ENCODE measurements at regions not wholly inside any gene's neighbourhood (a gene's known extent, or its start where the extent isn't known, plus 50 kb on each side); places are given as distances from the start of the nearest gene placed in this dataset.
"Not testable (repeated sequence)": the region's sequence is repeated elsewhere in the genome, so short reads cannot be mapped to it uniquely, and the experiment has no call there.

- not testable (repeated sequence) for H3K4me3 ChIP-seq (ENCODE audit: low read length in 2 of 2); H3K36me3 ChIP-seq (ENCODE audit: control insufficient read depth in 2 of 2, insufficient read depth in 2 of 2, low read length in 1 of 2); H3K27me3 ChIP-seq (ENCODE audit: control insufficient read depth in 2 of 2, insufficient read depth in 1 of 2, low read length in 1 of 2); DNase-seq (ENCODE audit: low read depth in 6 of 9, low spot score in 9 of 9); H3K27ac ChIP-seq (ENCODE audit: low read depth in 1 of 2, low read length in 1 of 2); H3K9me3 ChIP-seq (ENCODE audit: control insufficient read depth in 2 of 2, insufficient read depth in 1 of 2, low read length in 1 of 2); H3K4me1 ChIP-seq (ENCODE audit: control insufficient read depth in 2 of 2, insufficient read depth in 2 of 2, low read length in 2 of 2)
- 66% methylated on average over 4 of the region's 4 CpGs for WGBS
Measured at GRCh38 chr10:21106931-21107330, 209.8 kb upstream of the NEBL start.

- H3K9me3 ChIP-seq (ENCODE audit: control insufficient read depth in 2 of 2, insufficient read depth in 1 of 2, low read length in 1 of 2), result not testable (repeated sequence)
- WGBS, result 66% methylated on average over 3 of the region's 3 CpGs
Measured at GRCh38 chr10:21105331-21105730, 208.2 kb upstream of the NEBL start.

GRCh38 chr10:21100871-21101514 is 203.9 kb upstream of the NEBL start:
- Histone ChIP-seq H3K9me3 (ENCODE audit: control insufficient read depth in 2 of 2, insufficient read depth in 1 of 2, low read length in 1 of 2) (no peaks in the 10 kb centered on the region), H3K4me3 (ENCODE audit: low read length in 2 of 2) (no peak overlapping the region), H3K36me3 (ENCODE audit: control insufficient read depth in 2 of 2, insufficient read depth in 2 of 2, low read length in 1 of 2) (no peaks in the 10 kb centered on the region), H3K4me1 (ENCODE audit: control insufficient read depth in 2 of 2, insufficient read depth in 2 of 2, low read length in 2 of 2) (no peaks in the 10 kb centered on the region), H3K27me3 (ENCODE audit: control insufficient read depth in 2 of 2, insufficient read depth in 1 of 2, low read length in 1 of 2) (no peaks in the 10 kb centered on the region), H3K27ac (ENCODE audit: low read depth in 1 of 2, low read length in 1 of 2) (no peak overlapping the region)
- 72% methylated on average over 7 of the region's 7 CpGs for WGBS
- DNase-seq (ENCODE audit: low read depth in 6 of 9, low spot score in 9 of 9), result no peak

More at GRCh38 chr10:21105331-21105730, 208.2 kb upstream of the NEBL start:
- not testable (repeated sequence) for H3K36me3 ChIP-seq (ENCODE audit: control insufficient read depth in 2 of 2, insufficient read depth in 2 of 2, low read length in 1 of 2); H3K4me1 ChIP-seq (ENCODE audit: control insufficient read depth in 2 of 2, insufficient read depth in 2 of 2, low read length in 2 of 2); DNase-seq (ENCODE audit: low read depth in 6 of 9, low spot score in 9 of 9); H3K4me3 ChIP-seq (ENCODE audit: low read length in 2 of 2); H3K27ac ChIP-seq (ENCODE audit: low read depth in 1 of 2, low read length in 1 of 2); H3K27me3 ChIP-seq (ENCODE audit: control insufficient read depth in 2 of 2, insufficient read depth in 1 of 2, low read length in 1 of 2)

- 96% methylated on average over 12 of the region's 12 CpGs for WGBS
- no peak overlapping the region for H3K27ac ChIP-seq (ENCODE audit: low read depth in 1 of 2, low read length in 1 of 2)
- no peak for DNase-seq (ENCODE audit: low read depth in 6 of 9, low spot score in 9 of 9)
- no peaks in the 10 kb centered on the region for H3K4me1 ChIP-seq (ENCODE audit: control insufficient read depth in 2 of 2, insufficient read depth in 2 of 2, low read length in 2 of 2)
- no peaks in the 10 kb centered on the region for H3K27me3 ChIP-seq (ENCODE audit: control insufficient read depth in 2 of 2, insufficient read depth in 1 of 2, low read length in 1 of 2)
- H3K4me3 ChIP-seq (ENCODE audit: low read length in 2 of 2), result no peak overlapping the region
- H3K36me3 ChIP-seq (ENCODE audit: control insufficient read depth in 2 of 2, insufficient read depth in 2 of 2, low read length in 1 of 2), result no peaks in the 10 kb centered on the region
- H3K9me3 ChIP-seq (ENCODE audit: control insufficient read depth in 2 of 2, insufficient read depth in 1 of 2, low read length in 1 of 2), result no peaks in the 10 kb centered on the region
Measured at GRCh38 chr10:21100190-21100589, 203.1 kb upstream of the NEBL start.

- H3K27me3 ChIP-seq (ENCODE audit: control insufficient read depth in 2 of 2, insufficient read depth in 1 of 2, low read length in 1 of 2), result no peaks in the 10 kb centered on the region
- no peak for DNase-seq (ENCODE audit: low read depth in 6 of 9, low spot score in 9 of 9)
- no peaks in the 10 kb centered on the region for H3K36me3 ChIP-seq (ENCODE audit: control insufficient read depth in 2 of 2, insufficient read depth in 2 of 2, low read length in 1 of 2)
- H3K27ac ChIP-seq (ENCODE audit: low read depth in 1 of 2, low read length in 1 of 2), result no peak overlapping the region
- no peaks in the 10 kb centered on the region for H3K4me1 ChIP-seq (ENCODE audit: control insufficient read depth in 2 of 2, insufficient read depth in 2 of 2, low read length in 2 of 2)
- no peaks in the 10 kb centered on the region for H3K9me3 ChIP-seq (ENCODE audit: control insufficient read depth in 2 of 2, insufficient read depth in 1 of 2, low read length in 1 of 2)
- 56% methylated on average over 6 of the region's 6 CpGs for WGBS
- no peak overlapping the region for H3K4me3 ChIP-seq (ENCODE audit: low read length in 2 of 2)
Measured at GRCh38 chr10:21099291-21100062, 202.4 kb upstream of the NEBL start.

GRCh38 chr10:21097926-21098355 is 200.8 kb upstream of the NEBL start:
- Histone ChIP-seq H3K27me3 (ENCODE audit: control insufficient read depth in 2 of 2, insufficient read depth in 1 of 2, low read length in 1 of 2) (no peaks in the 10 kb centered on the region), H3K27ac (ENCODE audit: low read depth in 1 of 2, low read length in 1 of 2) (no peak overlapping the region), H3K4me3 (ENCODE audit: low read length in 2 of 2) (no peak overlapping the region), H3K9me3 (ENCODE audit: control insufficient read depth in 2 of 2, insufficient read depth in 1 of 2, low read length in 1 of 2) (no peaks in the 10 kb centered on the region), H3K4me1 (ENCODE audit: control insufficient read depth in 2 of 2, insufficient read depth in 2 of 2, low read length in 2 of 2) (no peaks in the 10 kb centered on the region), H3K36me3 (ENCODE audit: control insufficient read depth in 2 of 2, insufficient read depth in 2 of 2, low read length in 1 of 2) (no peaks in the 10 kb centered on the region)
- 97% methylated on average over 5 of the region's 5 CpGs for WGBS
- no peak for DNase-seq (ENCODE audit: low read depth in 6 of 9, low spot score in 9 of 9)

- H3K27ac ChIP-seq (ENCODE audit: low read depth in 1 of 2, low read length in 1 of 2), result no peak overlapping the region
- H3K36me3 ChIP-seq (ENCODE audit: control insufficient read depth in 2 of 2, insufficient read depth in 2 of 2, low read length in 1 of 2), result no peaks in the 10 kb centered on the region
- H3K27me3 ChIP-seq (ENCODE audit: control insufficient read depth in 2 of 2, insufficient read depth in 1 of 2, low read length in 1 of 2), result no peaks in the 10 kb centered on the region
- WGBS, result 95% methylated on average over 3 of the region's 3 CpGs
- no peak overlapping the region for H3K4me3 ChIP-seq (ENCODE audit: low read length in 2 of 2)
- H3K9me3 ChIP-seq (ENCODE audit: control insufficient read depth in 2 of 2, insufficient read depth in 1 of 2, low read length in 1 of 2), result no peaks in the 10 kb centered on the region
- DNase-seq (ENCODE audit: low read depth in 6 of 9, low spot score in 9 of 9), result no peak
- H3K4me1 ChIP-seq (ENCODE audit: control insufficient read depth in 2 of 2, insufficient read depth in 2 of 2, low read length in 2 of 2), result no peaks in the 10 kb centered on the region
Measured at GRCh38 chr10:21095494-21096055, 198.5 kb upstream of the NEBL start.

- Histone ChIP-seq H3K9me3 (ENCODE audit: control insufficient read depth in 2 of 2, insufficient read depth in 1 of 2, low read length in 1 of 2) (no peaks in the 10 kb centered on the region), H3K36me3 (ENCODE audit: control insufficient read depth in 2 of 2, insufficient read depth in 2 of 2, low read length in 1 of 2) (no peaks in the 10 kb centered on the region), H3K27ac (ENCODE audit: low read depth in 1 of 2, low read length in 1 of 2) (no peak overlapping the region), H3K4me1 (ENCODE audit: control insufficient read depth in 2 of 2, insufficient read depth in 2 of 2, low read length in 2 of 2) (no peaks in the 10 kb centered on the region), H3K4me3 (ENCODE audit: low read length in 2 of 2) (no peak overlapping the region), H3K27me3 (ENCODE audit: control insufficient read depth in 2 of 2, insufficient read depth in 1 of 2, low read length in 1 of 2) (no peaks in the 10 kb centered on the region)
- DNase-seq (ENCODE audit: low read depth in 6 of 9, low spot score in 9 of 9), result no peak
- 93% methylated on average over 3 of the region's 3 CpGs for WGBS
Measured at GRCh38 chr10:21095073-21095472, 198.0 kb upstream of the NEBL start.

- no peaks in the 10 kb centered on the region for H3K9me3 ChIP-seq (ENCODE audit: control insufficient read depth in 2 of 2, insufficient read depth in 1 of 2, low read length in 1 of 2)
- no peaks in the 10 kb centered on the region for H3K4me1 ChIP-seq (ENCODE audit: control insufficient read depth in 2 of 2, insufficient read depth in 2 of 2, low read length in 2 of 2)
- H3K27ac ChIP-seq (ENCODE audit: low read depth in 1 of 2, low read length in 1 of 2), result no peak overlapping the region
- no peak overlapping the region for H3K4me3 ChIP-seq (ENCODE audit: low read length in 2 of 2)
- 92% methylated on average over 5 of the region's 5 CpGs for WGBS
- no peaks in the 10 kb centered on the region for H3K27me3 ChIP-seq (ENCODE audit: control insufficient read depth in 2 of 2, insufficient read depth in 1 of 2, low read length in 1 of 2)
- DNase-seq (ENCODE audit: low read depth in 6 of 9, low spot score in 9 of 9), result no peak
- H3K36me3 ChIP-seq (ENCODE audit: control insufficient read depth in 2 of 2, insufficient read depth in 2 of 2, low read length in 1 of 2), result no peaks in the 10 kb centered on the region
Measured at GRCh38 chr10:21092683-21093524, 195.8 kb upstream of the NEBL start.

Measured in thymus (tissue), 11 donors.